ENCODE measurements at regions not wholly inside any gene's neighbourhood (a gene's known extent, or its start where the extent isn't known, plus 50 kb on each side); places are given as distances from the start of the nearest gene placed in this dataset.

DNA sequence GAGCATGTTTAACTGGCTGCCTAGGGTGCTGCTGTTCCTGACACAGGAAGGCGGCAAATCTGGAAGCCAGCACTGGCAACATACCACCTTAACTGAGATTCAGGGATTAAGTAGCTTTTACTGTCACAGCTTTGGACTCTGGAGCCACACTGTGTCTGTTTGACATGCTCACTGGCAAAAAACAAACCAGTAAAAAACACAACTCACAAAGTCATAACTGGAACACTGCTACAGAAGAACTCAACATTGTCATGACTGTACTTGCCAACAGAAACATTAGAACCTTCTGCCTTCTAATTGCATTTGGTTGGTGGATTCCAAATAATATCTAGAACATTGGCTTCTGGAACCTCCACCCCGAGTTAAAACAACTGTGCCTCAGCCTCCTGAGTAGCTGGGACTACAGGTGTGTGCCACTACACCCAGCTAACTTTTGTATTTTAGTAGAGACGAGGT is 117.6 kb downstream of the TTC6 start:
- no peaks in the 10 kb centered on the region for H3K36me3 ChIP-seq
- H3K4me1 ChIP-seq = no peaks in the 10 kb centered on the region
- WGBS, 2 donors = 89 to 91% methylated on average over 3 of the region's 3 CpGs
- H3K9me3 ChIP-seq = no peaks in the 10 kb centered on the region
- no peaks in the 10 kb centered on the region for H3K27me3 ChIP-seq
- H3K27ac ChIP-seq = no peak overlapping the region
- DNase-seq (no peak), ATAC-seq (ENCODE audit: low FRiP score in 2 of 2) (no peak)
- no peak overlapping the region for H3K4me3 ChIP-seq
- TF ChIP-seq, protein P1, sequence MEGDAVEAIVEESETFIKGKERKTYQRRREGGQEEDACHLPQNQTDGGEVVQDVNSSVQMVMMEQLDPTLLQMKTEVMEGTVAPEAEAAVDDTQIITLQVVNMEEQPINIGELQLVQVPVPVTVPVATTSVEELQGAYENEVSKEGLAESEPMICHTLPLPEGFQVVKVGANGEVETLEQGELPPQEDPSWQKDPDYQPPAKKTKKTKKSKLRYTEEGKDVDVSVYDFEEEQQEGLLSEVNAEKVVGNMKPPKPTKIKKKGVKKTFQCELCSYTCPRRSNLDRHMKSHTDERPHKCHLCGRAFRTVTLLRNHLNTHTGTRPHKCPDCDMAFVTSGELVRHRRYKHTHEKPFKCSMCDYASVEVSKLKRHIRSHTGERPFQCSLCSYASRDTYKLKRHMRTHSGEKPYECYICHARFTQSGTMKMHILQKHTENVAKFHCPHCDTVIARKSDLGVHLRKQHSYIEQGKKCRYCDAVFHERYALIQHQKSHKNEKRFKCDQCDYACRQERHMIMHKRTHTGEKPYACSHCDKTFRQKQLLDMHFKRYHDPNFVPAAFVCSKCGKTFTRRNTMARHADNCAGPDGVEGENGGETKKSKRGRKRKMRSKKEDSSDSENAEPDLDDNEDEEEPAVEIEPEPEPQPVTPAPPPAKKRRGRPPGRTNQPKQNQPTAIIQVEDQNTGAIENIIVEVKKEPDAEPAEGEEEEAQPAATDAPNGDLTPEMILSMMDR (IDR thresholded peaks at IDR 0.05) = no peak
- TF ChIP-seq POLR2AphosphoS5 (IDR thresholded peaks at IDR 0.05) (no peak), EP300 (IDR thresholded peaks at IDR 0.05) (no peak), POLR2A (IDR thresholded peaks at IDR 0.05) (no peak)

DNA sequence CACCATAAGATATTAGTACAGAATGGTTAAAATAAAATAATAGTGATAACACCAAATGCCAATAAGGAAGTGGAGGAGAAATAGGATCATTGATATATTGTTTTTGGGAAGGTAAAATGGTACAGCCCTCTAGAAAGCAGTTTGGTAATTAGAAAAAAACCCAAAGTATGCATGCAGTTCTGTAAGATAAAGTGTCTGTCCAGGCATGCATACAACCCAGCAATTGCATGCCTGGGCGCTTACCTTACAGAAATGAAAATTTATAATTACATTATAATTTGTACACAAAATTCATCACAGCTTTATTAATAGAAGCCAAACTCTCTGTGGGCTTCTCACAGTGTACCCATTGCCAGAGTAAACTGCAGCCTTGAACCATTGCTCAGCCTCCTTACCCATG is 124.7 kb downstream of the TTC6 start:
- no peaks in the 10 kb centered on the region for H3K4me1 ChIP-seq
- H3K9me3 ChIP-seq = no peaks in the 10 kb centered on the region
- H3K27ac ChIP-seq = no peak overlapping the region
- H3K27me3 ChIP-seq = no peaks in the 10 kb centered on the region
- no peak overlapping the region for H3K4me3 ChIP-seq
- no peak for DNase-seq
- no peaks in the 10 kb centered on the region for H3K36me3 ChIP-seq
- WGBS, 2 donors = 100% methylated on average over 1 of the region's 1 CpG
- TF ChIP-seq POLR2A (IDR thresholded peaks at IDR 0.05) (no peak), EP300 (IDR thresholded peaks at IDR 0.05) (no peak), POLR2AphosphoS5 (IDR thresholded peaks at IDR 0.05) (no peak)
- TF ChIP-seq, protein P1 (IDR thresholded peaks at IDR 0.05) = no peak
- no peak for ATAC-seq (ENCODE audit: low FRiP score in 2 of 2)

DNA sequence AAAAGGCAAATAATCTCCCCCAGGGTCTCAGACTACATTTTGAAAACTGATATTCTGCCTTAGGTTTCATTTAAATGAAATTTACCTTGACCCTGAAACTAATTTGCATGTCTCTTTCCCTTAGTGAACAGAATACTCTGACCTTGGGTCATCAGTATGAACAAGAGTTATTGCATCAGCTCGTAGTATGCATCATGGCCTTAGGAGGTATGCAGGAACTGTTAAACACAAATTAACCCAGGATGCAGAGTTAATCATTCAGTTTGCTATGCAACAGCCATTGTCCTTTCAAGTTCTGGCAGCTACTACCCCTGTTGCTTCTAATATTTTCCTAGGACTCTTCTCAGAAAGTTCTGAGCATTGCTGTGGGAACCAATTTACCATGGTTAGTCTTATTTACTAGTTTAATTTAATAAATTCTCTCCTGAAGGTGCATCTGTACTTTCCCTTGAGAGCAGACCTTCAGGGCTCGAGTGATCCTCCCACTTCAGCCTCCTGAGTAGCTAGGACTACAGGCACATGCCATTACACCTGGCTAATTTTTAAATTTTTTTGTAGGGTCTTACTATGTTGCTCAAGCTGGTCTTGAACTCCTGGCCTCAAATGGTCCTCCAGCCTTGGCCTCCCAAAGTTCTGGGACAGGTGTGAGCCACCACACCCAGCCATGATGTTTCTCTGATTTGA is 126.7 kb downstream of the TTC6 start:
- H3K27ac ChIP-seq = no peak overlapping the region
- WGBS, 2 donors = 44 to 60% methylated on average over 2 of the region's 2 CpGs
- no peaks in the 10 kb centered on the region for H3K27me3 ChIP-seq
- H3K9me3 ChIP-seq = no peaks in the 10 kb centered on the region
- TF ChIP-seq POLR2A (IDR thresholded peaks at IDR 0.05) (no peak), EP300 (IDR thresholded peaks at IDR 0.05) (no peak), POLR2AphosphoS5 (IDR thresholded peaks at IDR 0.05) (no peak)
- TF ChIP-seq, protein P1 (IDR thresholded peaks at IDR 0.05) = no peak
- H3K4me1 ChIP-seq = no peaks in the 10 kb centered on the region
- no peaks in the 10 kb centered on the region for H3K36me3 ChIP-seq
- ATAC-seq (ENCODE audit: low FRiP score in 2 of 2) (no peak), DNase-seq (no peak)
- H3K4me3 ChIP-seq = no peak overlapping the region

DNA sequence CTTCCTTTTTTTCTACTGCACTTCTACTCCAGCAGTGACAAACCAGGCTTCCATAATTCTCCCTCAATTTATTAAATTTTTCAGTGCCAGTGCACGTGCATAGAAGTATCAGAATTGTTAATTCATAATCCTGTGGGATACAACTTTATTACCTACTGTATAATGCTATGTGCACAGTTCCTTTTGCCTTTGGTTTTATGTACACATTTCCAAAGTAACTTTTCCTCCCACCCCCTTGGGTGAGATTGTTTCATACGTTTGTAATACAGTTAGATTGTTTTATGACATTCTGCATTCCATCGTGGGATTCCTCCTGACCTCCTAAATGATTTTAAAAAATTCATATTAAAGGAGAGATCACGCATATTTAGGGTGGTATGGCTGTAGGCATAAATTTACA is 128.1 kb downstream of the TTC6 start:
- no peaks in the 10 kb centered on the region for H3K27me3 ChIP-seq
- no peak for TF ChIP-seq POLR2A (IDR thresholded peaks at IDR 0.05)
- TF ChIP-seq EP300 (IDR thresholded peaks at IDR 0.05) = no peak
- TF ChIP-seq, protein P1 (IDR thresholded peaks at IDR 0.05) = no peak
- TF ChIP-seq POLR2AphosphoS5 (IDR thresholded peaks at IDR 0.05) = no peak
- no peak for DNase-seq
- 58 to 69% methylated on average over 4 of the region's 4 CpGs for WGBS, 2 donors
- H3K27ac ChIP-seq = no peak overlapping the region
- H3K4me1 ChIP-seq = no peaks in the 10 kb centered on the region
- no peaks in the 10 kb centered on the region for H3K9me3 ChIP-seq
- no peak for ATAC-seq (ENCODE audit: low FRiP score in 2 of 2)
- H3K4me3 ChIP-seq = no peak overlapping the region
- H3K36me3 ChIP-seq = no peaks in the 10 kb centered on the region

DNA sequence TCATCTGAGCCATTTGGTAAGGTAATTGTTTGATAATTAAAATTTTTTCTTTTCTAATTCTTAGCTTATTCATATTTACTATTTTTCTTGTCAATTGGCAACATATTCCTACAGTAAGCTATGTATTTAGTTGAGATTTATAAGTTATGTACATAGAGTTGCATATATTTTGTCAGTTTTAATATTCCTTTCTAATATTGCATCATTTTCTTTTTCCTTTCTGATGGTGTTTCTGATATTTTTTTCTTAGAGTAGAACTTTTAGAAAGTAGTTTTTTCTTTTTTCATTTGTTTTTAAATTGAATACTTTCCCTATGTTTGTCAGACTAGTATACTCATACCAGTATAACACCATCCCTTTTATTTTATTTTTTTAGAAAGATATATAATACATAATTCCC is 131.3 kb downstream of the TTC6 start:
- Histone ChIP-seq H3K9me3 (no peaks in the 10 kb centered on the region), H3K4me1 (no peaks in the 10 kb centered on the region), H3K27ac (no peak overlapping the region), H3K36me3 (no peaks in the 10 kb centered on the region), H3K4me3 (no peak overlapping the region), H3K27me3 (no peaks in the 10 kb centered on the region)
- ATAC-seq (ENCODE audit: low FRiP score in 2 of 2) = no peak
- DNase-seq = no peak
- TF ChIP-seq, protein P1 (IDR thresholded peaks at IDR 0.05) = no peak
- TF ChIP-seq EP300 (IDR thresholded peaks at IDR 0.05) (no peak), POLR2A (IDR thresholded peaks at IDR 0.05) (no peak), POLR2AphosphoS5 (IDR thresholded peaks at IDR 0.05) (no peak)

Data from upper lobe of left lung (tissue), 6 donors.